ENCODE measurements at regions not wholly inside any gene's neighbourhood (a gene's known extent, or its start where the extent isn't known, plus 50 kb on each side); places are given as distances from the start of the nearest gene placed in this dataset.
"Not testable (repeated sequence)": the region's sequence is repeated elsewhere in the genome, so short reads cannot be mapped to it uniquely, and the experiment has no call there.

DNA sequence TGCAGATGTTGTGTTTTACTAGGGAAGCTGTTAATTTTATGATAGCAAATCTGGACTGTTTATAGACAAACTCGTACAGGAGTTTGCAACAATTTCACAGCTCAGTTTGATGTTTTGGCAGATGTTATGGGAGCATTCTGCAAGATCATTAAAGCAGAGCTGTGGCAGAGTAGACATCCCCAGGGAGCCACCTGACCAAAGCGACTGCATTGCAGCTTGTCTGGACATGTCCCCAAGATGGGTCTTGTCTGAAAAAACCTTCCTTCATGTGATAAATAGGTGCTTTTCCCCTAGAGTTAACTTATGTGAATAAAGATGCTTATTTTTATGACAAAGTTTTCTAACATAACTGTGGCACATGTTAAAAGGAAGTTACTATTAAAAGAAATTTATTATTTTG is 91.2 kb upstream of the GPR141 start:
- no peak for FAIRE-seq
- intact Hi-C loops (cut with DNase I): no loop called here
- Histone ChIP-seq H3K36me3 (no peaks in the 10 kb centered on the region), H3K27ac (no peak overlapping the region), H3K27me3 (no peaks in the 10 kb centered on the region), H3K4me1 (no peaks in the 10 kb centered on the region), H3K9me3 (no peaks in the 10 kb centered on the region), H3K4me3 (no peak overlapping the region)
- no peak for TF ChIP-seq CTCF (IDR thresholded peaks at IDR 0.05)
- no peak for ATAC-seq
- WGBS, 2 donors: 58 to 60% methylated on average over 2 of the region's 2 CpGs
- no peak for DNase-seq

GRCh38 chr7:37594602-37595001 is 89.0 kb upstream of the GPR141 start:
- H3K27ac ChIP-seq: no peak overlapping the region
- no peak for TF ChIP-seq CTCF (IDR thresholded peaks at IDR 0.05)
- no peak for FAIRE-seq
- H3K4me3 ChIP-seq: no peak overlapping the region
- H3K9me3 ChIP-seq: no peaks in the 10 kb centered on the region
- H3K27me3 ChIP-seq: no peaks in the 10 kb centered on the region
- no peaks in the 10 kb centered on the region for H3K36me3 ChIP-seq
- DNase-seq: no peak
- intact Hi-C loops (cut with DNase I): no loop called here
- no peaks in the 10 kb centered on the region for H3K4me1 ChIP-seq
- no peak for ATAC-seq
- 69 to 87% methylated on average over 1 of the region's 1 CpG for WGBS, 2 donors

DNA sequence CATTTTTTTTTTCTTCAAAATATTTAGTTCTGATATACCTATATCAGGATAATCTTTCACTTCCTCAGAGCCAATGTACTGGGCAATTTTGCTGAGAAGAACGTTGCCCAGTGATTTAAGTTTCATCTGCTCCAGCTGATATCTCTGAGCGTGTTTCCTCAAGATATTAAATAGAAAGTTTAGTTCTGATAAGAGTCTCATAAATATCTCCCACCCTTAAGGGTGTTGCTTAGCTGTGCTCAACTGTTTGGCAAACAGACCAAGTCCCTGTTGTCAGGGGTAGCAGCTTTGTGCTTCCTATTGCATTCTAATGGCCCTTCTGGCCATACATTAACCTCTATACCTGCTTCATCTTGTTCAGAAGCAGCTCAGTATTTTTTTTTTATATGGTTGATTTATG is 84.7 kb upstream of the GPR141 start:
- Histone ChIP-seq H3K36me3 (no peaks in the 10 kb centered on the region), H3K27me3 (no peaks in the 10 kb centered on the region), H3K27ac (no peak overlapping the region), H3K4me1 (no peaks in the 10 kb centered on the region), H3K4me3 (no peak overlapping the region), H3K9me3 (no peaks in the 10 kb centered on the region)
- WGBS, 2 donors: 10 to 19% methylated on average over 2 of the region's 2 CpGs
- DNase-seq (no peak), FAIRE-seq (no peak), ATAC-seq (no peak)
- TF ChIP-seq CTCF (IDR thresholded peaks at IDR 0.05): no peak
- intact Hi-C loops (cut with DNase I): no loop called here

- ATAC-seq: no peak
- intact Hi-C loops (cut with DNase I): no loop called here
- 62 to 67% methylated on average over 6 of the region's 6 CpGs for WGBS, 2 donors
These were observed 82.2 kb upstream of the GPR141 start for GRCh38 chr7:37601321-37601720.

GRCh38 chr7:37604078-37604477 is 79.5 kb upstream of the GPR141 start:
- H3K36me3 ChIP-seq: no peaks in the 10 kb centered on the region
- no peak overlapping the region for H3K27ac ChIP-seq
- no peak for DNase-seq
- ATAC-seq: no peak
- TF ChIP-seq CTCF (IDR thresholded peaks at IDR 0.05): no peak
- no peak for FAIRE-seq
- no peaks in the 10 kb centered on the region for H3K9me3 ChIP-seq
- no peaks in the 10 kb centered on the region for H3K4me1 ChIP-seq
- no peak overlapping the region for H3K4me3 ChIP-seq
- intact Hi-C loops (cut with DNase I): no loop called here
- no peaks in the 10 kb centered on the region for H3K27me3 ChIP-seq
- 68 to 77% methylated on average over 1 of the region's 1 CpG for WGBS, 2 donors

More at GRCh38 chr7:37601321-37601720, 82.2 kb upstream of the GPR141 start:
- Histone ChIP-seq H3K4me3 (no peak overlapping the region), H3K4me1 (no peaks in the 10 kb centered on the region), H3K9me3 (no peaks in the 10 kb centered on the region), H3K27ac (no peak overlapping the region), H3K36me3 (no peaks in the 10 kb centered on the region), H3K27me3 (no peaks in the 10 kb centered on the region)
- TF ChIP-seq CTCF (IDR thresholded peaks at IDR 0.05): no peak
- FAIRE-seq (no peak), DNase-seq (no peak)

GRCh38 chr7:37617406-37617805 is 66.2 kb upstream of the GPR141 start:
- H3K4me1 ChIP-seq; H3K27ac ChIP-seq; intact Hi-C loops (cut with DNase I); H3K9me3 ChIP-seq; H3K27me3 ChIP-seq; H3K4me3 ChIP-seq; FAIRE-seq; ATAC-seq; DNase-seq; H3K36me3 ChIP-seq: not testable (repeated sequence)
- 65 to 77% methylated on average over 10 to 15 of the region's 16 CpGs for WGBS, 2 donors

Data from pancreas (tissue), 10 donors.